ENCODE measurements at regions not wholly inside any gene's neighbourhood (a gene's known extent, or its start where the extent isn't known, plus 50 kb on each side); places are given as distances from the start of the nearest gene placed in this dataset.

DNA sequence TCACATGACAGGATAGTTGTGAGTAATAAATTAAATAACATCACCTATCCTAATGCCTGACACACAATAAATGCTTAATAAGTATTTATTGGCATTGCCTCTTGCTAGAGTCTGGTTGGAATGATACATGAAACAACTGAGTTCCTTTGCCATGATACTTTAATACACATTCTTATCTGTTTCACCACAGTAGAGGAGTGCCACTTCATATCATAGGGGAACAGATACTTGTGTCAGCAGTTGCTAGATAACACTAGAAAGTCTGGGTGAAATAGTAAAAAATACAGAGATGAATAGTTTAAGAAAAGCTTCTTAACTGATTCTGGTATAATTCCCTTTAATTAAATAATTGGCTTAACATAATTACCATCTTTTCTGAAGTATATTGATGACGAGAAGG, 380.0 kb upstream of the GOLIM4 start:
- no peaks in the 10 kb centered on the region for H3K9me3 ChIP-seq (ENCODE audit: control insufficient read depth in 1 of 2, low read length in 2 of 2)
- H3K4me3 ChIP-seq (ENCODE audit: low read depth in 1 of 2, low read length in 2 of 2), result no peak overlapping the region
- no peaks in the 10 kb centered on the region for H3K4me1 ChIP-seq (ENCODE audit: control insufficient read depth in 1 of 2, insufficient read depth in 2 of 2, low read length in 2 of 2)
- H3K27ac ChIP-seq (ENCODE audit: low read depth, low read length), result no peak overlapping the region
- H3K27me3 ChIP-seq (ENCODE audit: control insufficient read depth in 1 of 2, insufficient read depth in 2 of 2, low read length in 2 of 2), result no peaks in the 10 kb centered on the region
- H3K36me3 ChIP-seq (ENCODE audit: control insufficient read depth in 1 of 2, insufficient read depth in 2 of 2, low read length in 2 of 2), result no peaks in the 10 kb centered on the region
- H3K9ac ChIP-seq (ENCODE audit: low read depth in 1 of 2, low read length in 2 of 2), result no peak overlapping the region

DNA sequence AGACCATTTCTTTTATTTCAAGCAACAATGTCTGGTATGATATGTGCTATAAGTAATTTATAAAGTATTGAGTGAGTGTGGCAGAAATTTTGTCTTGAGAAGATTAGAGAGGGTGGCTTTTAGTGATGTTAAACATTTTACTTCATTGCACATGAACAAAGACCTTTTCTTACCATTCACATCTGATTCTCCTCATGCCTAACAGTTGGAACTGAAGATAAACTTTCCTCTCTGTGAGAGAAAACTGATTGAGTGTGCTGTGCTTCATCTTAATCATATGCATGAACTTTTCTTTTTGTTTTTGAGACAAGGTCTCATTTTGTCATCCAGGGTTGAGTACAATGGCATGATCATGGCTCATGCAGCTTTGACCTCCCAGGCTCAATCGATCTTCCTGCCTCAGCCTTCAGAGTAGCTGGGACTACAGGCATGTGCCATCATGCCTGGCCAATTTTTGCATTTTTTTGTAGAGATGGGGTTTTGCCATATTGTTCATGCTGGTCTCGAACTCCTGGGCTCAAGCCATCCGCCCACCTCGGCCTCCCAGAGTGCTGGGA, 377.7 kb upstream of the GOLIM4 start:
- Histone ChIP-seq H3K4me3 (ENCODE audit: low read depth in 1 of 2, low read length in 2 of 2) (no peak overlapping the region), H3K4me1 (ENCODE audit: control insufficient read depth in 1 of 2, insufficient read depth in 2 of 2, low read length in 2 of 2) (no peaks in the 10 kb centered on the region)

DNA sequence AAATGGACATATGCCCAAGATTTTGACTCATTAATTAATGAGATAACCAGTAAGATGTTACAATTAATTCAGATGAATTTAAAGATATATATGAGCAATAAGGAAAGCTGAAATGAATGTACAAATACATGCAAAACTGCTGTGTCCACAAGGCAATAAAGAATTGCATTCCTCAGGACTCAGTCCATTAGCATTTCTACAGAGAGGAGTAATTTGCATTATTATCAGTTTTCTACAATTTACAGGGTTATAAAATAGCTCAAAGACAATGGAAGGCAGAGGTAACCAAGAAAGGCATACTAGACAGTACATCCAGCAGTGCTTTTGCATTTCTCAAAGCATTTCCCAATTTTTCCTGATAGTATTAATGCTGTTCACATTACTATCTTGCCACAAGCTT, 377.1 kb upstream of the GOLIM4 start:
- H3K9me3 ChIP-seq (ENCODE audit: control insufficient read depth in 1 of 2, low read length in 2 of 2), result no peaks in the 10 kb centered on the region
- H3K27ac ChIP-seq (ENCODE audit: low read depth, low read length), result no peak overlapping the region
- no peaks in the 10 kb centered on the region for H3K36me3 ChIP-seq (ENCODE audit: control insufficient read depth in 1 of 2, insufficient read depth in 2 of 2, low read length in 2 of 2)
- H3K4me3 ChIP-seq (ENCODE audit: low read depth in 1 of 2, low read length in 2 of 2), result no peak overlapping the region
- no peak overlapping the region for H3K9ac ChIP-seq (ENCODE audit: low read depth in 1 of 2, low read length in 2 of 2)
- no peaks in the 10 kb centered on the region for H3K27me3 ChIP-seq (ENCODE audit: control insufficient read depth in 1 of 2, insufficient read depth in 2 of 2, low read length in 2 of 2)
- no peaks in the 10 kb centered on the region for H3K4me1 ChIP-seq (ENCODE audit: control insufficient read depth in 1 of 2, insufficient read depth in 2 of 2, low read length in 2 of 2)

More for the DNA sequence above, 377.7 kb upstream of the GOLIM4 start:
- H3K27ac ChIP-seq (ENCODE audit: low read depth, low read length), result no peak overlapping the region
- H3K9ac ChIP-seq (ENCODE audit: low read depth in 1 of 2, low read length in 2 of 2), result no peak overlapping the region
- no peaks in the 10 kb centered on the region for H3K36me3 ChIP-seq (ENCODE audit: control insufficient read depth in 1 of 2, insufficient read depth in 2 of 2, low read length in 2 of 2)
- H3K27me3 ChIP-seq (ENCODE audit: control insufficient read depth in 1 of 2, insufficient read depth in 2 of 2, low read length in 2 of 2), result no peaks in the 10 kb centered on the region
- H3K9me3 ChIP-seq (ENCODE audit: control insufficient read depth in 1 of 2, low read length in 2 of 2), result no peaks in the 10 kb centered on the region

DNA sequence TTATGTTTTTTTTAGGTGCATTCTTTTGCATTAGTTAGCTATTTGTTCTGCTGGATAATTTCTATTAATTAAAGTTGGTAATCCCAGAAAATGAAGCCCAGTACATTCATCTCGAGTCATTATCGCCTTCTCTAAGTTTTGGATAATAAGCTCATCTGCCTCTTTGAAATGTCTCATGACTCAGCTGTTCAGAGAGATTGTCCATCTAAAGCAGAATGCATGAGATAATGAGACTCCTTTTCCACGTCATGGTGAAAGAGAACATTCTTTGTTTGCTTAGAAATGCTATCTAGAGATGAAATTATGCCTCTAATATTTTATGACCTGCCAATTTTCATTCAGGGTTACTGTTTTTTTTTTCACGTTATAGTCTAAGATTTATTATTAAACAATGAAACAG, 374.7 kb upstream of the GOLIM4 start:
- no peaks in the 10 kb centered on the region for H3K27me3 ChIP-seq (ENCODE audit: control insufficient read depth in 1 of 2, insufficient read depth in 2 of 2, low read length in 2 of 2)
- no peaks in the 10 kb centered on the region for H3K9me3 ChIP-seq (ENCODE audit: control insufficient read depth in 1 of 2, low read length in 2 of 2)
- H3K4me1 ChIP-seq (ENCODE audit: control insufficient read depth in 1 of 2, insufficient read depth in 2 of 2, low read length in 2 of 2), result no peaks in the 10 kb centered on the region
- H3K9ac ChIP-seq (ENCODE audit: low read depth in 1 of 2, low read length in 2 of 2), result no peak overlapping the region
- H3K4me3 ChIP-seq (ENCODE audit: low read depth in 1 of 2, low read length in 2 of 2), result no peak overlapping the region
- no peaks in the 10 kb centered on the region for H3K36me3 ChIP-seq (ENCODE audit: control insufficient read depth in 1 of 2, insufficient read depth in 2 of 2, low read length in 2 of 2)
- H3K27ac ChIP-seq (ENCODE audit: low read depth, low read length), result no peak overlapping the region

DNA sequence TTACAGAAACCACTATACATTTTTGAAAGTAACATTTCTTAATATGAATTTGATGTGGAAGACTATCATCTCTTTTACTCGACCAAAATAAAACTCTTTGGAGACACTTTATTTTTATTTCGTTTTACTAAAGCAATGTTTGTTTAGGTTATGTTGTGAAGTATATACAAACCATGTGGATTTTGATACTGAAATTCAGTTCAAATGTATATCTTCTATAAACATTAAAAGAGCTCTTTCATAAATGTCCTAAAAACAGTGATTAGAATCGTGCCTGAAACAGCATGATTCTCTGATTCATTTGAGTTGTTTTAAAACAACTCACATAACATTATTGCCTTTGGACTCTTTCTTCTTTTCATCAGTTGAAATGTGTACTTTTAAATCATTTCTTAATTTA, 373.7 kb upstream of the GOLIM4 start:
- H3K9me3 ChIP-seq (ENCODE audit: control insufficient read depth in 1 of 2, low read length in 2 of 2), result no peaks in the 10 kb centered on the region
- H3K4me1 ChIP-seq (ENCODE audit: control insufficient read depth in 1 of 2, insufficient read depth in 2 of 2, low read length in 2 of 2), result no peaks in the 10 kb centered on the region
- no peaks in the 10 kb centered on the region for H3K36me3 ChIP-seq (ENCODE audit: control insufficient read depth in 1 of 2, insufficient read depth in 2 of 2, low read length in 2 of 2)
- no peak overlapping the region for H3K4me3 ChIP-seq (ENCODE audit: low read depth in 1 of 2, low read length in 2 of 2)
- no peaks in the 10 kb centered on the region for H3K27me3 ChIP-seq (ENCODE audit: control insufficient read depth in 1 of 2, insufficient read depth in 2 of 2, low read length in 2 of 2)
- no peak overlapping the region for H3K27ac ChIP-seq (ENCODE audit: low read depth, low read length)
- H3K9ac ChIP-seq (ENCODE audit: low read depth in 1 of 2, low read length in 2 of 2), result no peak overlapping the region

DNA sequence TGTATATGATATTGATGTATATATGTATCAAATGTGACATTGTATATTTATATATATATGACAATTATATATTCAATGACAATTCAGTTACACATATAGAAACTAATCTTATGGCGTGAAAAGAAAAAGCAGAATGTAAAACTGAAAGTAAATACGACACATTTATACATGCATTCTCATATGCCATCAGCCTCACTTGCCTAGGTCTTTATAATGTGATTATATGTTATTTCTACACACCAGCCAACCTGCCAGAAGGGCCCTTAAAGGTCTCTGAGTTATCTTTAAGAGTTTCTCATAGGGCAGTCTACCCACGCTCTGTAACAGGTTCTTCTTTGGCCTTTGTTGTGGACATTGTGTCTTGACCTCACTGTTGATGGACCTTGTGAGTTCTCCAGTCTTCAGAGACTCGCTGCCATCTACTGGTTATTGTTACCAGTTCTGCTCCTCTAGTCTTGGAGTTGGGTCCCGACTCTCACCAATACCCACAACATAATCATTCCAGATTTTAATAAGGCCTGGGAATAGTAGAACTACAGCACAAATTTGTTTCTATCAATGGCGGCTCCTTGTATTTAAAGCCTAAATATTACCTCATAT, 371.5 kb upstream of the GOLIM4 start:
- Histone ChIP-seq H3K9ac (ENCODE audit: low read depth in 1 of 2, low read length in 2 of 2) (no peak overlapping the region), H3K4me1 (ENCODE audit: control insufficient read depth in 1 of 2, insufficient read depth in 2 of 2, low read length in 2 of 2) (no peaks in the 10 kb centered on the region), H3K4me3 (ENCODE audit: low read depth in 1 of 2, low read length in 2 of 2) (peak overlapping the region in 1 of 2 donors; percentile 34), H3K36me3 (ENCODE audit: control insufficient read depth in 1 of 2, insufficient read depth in 2 of 2, low read length in 2 of 2) (no peaks in the 10 kb centered on the region), H3K9me3 (ENCODE audit: control insufficient read depth in 1 of 2, low read length in 2 of 2) (no peaks in the 10 kb centered on the region), H3K27ac (ENCODE audit: low read depth, low read length) (no peak overlapping the region), H3K27me3 (ENCODE audit: control insufficient read depth in 1 of 2, insufficient read depth in 2 of 2, low read length in 2 of 2) (no peaks in the 10 kb centered on the region)

DNA sequence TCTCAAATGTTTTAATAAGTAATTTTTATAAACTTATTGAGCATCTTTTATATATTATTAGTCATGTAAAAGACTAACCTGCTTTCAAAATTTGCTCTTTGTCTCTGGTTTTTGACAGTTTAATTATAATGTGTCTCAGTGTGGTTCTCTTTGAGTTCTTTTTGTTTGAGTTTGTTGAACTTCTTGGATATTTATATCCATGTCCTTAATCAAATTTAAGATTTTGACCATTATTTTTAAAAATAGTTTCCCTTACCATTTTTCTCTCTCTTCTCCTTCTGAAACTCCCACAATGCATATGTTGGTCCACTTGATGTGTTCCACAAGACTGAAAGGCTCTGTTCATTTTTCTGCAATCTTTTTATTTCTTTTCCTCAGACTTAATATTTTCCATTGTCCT, 366.1 kb upstream of the GOLIM4 start:
- no peaks in the 10 kb centered on the region for H3K36me3 ChIP-seq (ENCODE audit: control insufficient read depth in 1 of 2, insufficient read depth in 2 of 2, low read length in 2 of 2)
- no peak overlapping the region for H3K9ac ChIP-seq (ENCODE audit: low read depth in 1 of 2, low read length in 2 of 2)
- no peak overlapping the region for H3K4me3 ChIP-seq (ENCODE audit: low read depth in 1 of 2, low read length in 2 of 2)
- no peak overlapping the region for H3K27ac ChIP-seq (ENCODE audit: low read depth, low read length)
- H3K27me3 ChIP-seq (ENCODE audit: control insufficient read depth in 1 of 2, insufficient read depth in 2 of 2, low read length in 2 of 2), result no peaks in the 10 kb centered on the region
- H3K9me3 ChIP-seq (ENCODE audit: control insufficient read depth in 1 of 2, low read length in 2 of 2), result no peaks in the 10 kb centered on the region
- H3K4me1 ChIP-seq (ENCODE audit: control insufficient read depth in 1 of 2, insufficient read depth in 2 of 2, low read length in 2 of 2), result no peaks in the 10 kb centered on the region

DNA sequence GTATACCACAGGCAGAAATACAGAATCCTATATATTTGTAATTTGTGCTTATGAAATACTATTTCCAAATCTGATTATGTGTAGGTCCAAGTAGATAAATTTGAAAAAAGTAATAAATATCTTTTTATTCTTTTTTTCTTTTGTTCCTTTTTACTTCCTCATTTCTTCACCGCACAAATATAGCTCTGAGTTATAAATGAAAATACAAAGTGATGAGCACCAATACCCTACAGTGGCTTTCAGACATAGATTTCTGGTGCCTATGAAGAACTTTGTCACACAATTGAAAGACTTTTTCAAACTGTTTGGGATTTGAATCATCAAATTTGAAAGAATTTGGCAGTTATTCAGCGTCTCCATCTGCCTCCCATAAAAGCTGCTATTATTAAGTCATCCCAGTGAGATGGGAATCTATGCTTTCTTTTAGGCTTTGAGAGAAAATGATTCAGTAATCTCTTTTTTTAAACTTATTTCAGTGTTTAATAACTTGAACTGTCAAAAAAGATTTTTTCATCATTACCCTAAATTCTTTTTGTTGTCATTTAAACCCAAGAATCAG, 363.6 kb upstream of the GOLIM4 start:
- H3K4me1 ChIP-seq (ENCODE audit: control insufficient read depth in 1 of 2, insufficient read depth in 2 of 2, low read length in 2 of 2), result no peaks in the 10 kb centered on the region
- H3K27ac ChIP-seq (ENCODE audit: low read depth, low read length), result no peak overlapping the region
- no peak overlapping the region for H3K9ac ChIP-seq (ENCODE audit: low read depth in 1 of 2, low read length in 2 of 2)
- no peak overlapping the region for H3K4me3 ChIP-seq (ENCODE audit: low read depth in 1 of 2, low read length in 2 of 2)
- H3K27me3 ChIP-seq (ENCODE audit: control insufficient read depth in 1 of 2, insufficient read depth in 2 of 2, low read length in 2 of 2), result no peaks in the 10 kb centered on the region
- H3K36me3 ChIP-seq (ENCODE audit: control insufficient read depth in 1 of 2, insufficient read depth in 2 of 2, low read length in 2 of 2), result no peaks in the 10 kb centered on the region
- H3K9me3 ChIP-seq (ENCODE audit: control insufficient read depth in 1 of 2, low read length in 2 of 2), result no peaks in the 10 kb centered on the region

DNA sequence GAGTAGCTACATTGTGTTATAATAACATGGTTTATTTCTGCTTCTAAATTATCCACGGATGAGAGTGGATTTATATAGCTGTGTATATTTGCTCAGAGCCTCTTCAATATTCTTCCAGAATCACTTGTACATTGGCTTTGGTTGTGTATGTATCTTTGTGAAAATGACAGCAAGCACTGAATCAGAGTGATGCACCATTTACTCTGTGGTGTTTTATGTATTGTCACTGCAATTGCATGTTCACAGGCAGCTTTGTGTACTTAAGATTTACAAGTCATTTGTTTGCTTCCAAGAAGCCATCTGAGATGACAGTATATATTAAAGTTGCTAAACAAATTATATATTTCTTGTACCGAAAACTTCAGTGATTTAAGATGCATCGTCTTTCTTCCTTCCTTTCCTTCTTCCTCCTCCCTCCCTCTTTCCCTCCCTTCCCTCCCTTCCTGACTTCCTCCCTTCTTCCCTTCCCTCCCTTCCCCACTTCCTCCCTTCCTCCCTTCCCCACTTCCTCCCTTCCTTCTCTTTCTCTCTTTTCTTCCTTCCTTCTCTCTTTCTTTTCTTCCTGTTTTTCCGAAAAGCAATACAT, 362.3 kb upstream of the GOLIM4 start:
- no peaks in the 10 kb centered on the region for H3K4me1 ChIP-seq (ENCODE audit: control insufficient read depth in 1 of 2, insufficient read depth in 2 of 2, low read length in 2 of 2)
- no peak overlapping the region for H3K9ac ChIP-seq (ENCODE audit: low read depth in 1 of 2, low read length in 2 of 2)
- H3K9me3 ChIP-seq (ENCODE audit: control insufficient read depth in 1 of 2, low read length in 2 of 2), result no peaks in the 10 kb centered on the region
- no peaks in the 10 kb centered on the region for H3K27me3 ChIP-seq (ENCODE audit: control insufficient read depth in 1 of 2, insufficient read depth in 2 of 2, low read length in 2 of 2)
- no peaks in the 10 kb centered on the region for H3K36me3 ChIP-seq (ENCODE audit: control insufficient read depth in 1 of 2, insufficient read depth in 2 of 2, low read length in 2 of 2)
- H3K4me3 ChIP-seq (ENCODE audit: low read depth in 1 of 2, low read length in 2 of 2), result no peak overlapping the region
- no peak overlapping the region for H3K27ac ChIP-seq (ENCODE audit: low read depth, low read length)

DNA sequence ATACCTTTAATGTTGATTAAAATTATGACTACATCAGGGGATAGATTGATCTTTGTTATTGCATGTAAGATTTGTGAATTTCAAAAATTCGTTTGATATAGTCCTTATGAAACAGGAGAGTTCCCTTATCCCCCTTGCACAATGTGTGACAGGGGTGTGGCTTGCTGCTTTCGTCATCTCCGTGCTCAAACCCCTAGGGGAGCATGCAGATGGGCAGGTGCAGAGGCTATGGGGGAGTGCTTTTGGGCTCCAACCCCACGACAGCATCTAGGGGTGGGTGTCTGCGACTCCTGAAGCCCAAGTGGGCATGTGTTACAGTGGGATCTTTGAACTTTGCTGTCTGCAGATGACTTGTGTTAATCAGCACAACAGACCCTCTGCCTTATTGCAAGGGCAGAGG, 360.1 kb upstream of the GOLIM4 start:
- H3K9ac ChIP-seq (ENCODE audit: low read depth in 1 of 2, low read length in 2 of 2), result no peak overlapping the region
- no peaks in the 10 kb centered on the region for H3K27me3 ChIP-seq (ENCODE audit: control insufficient read depth in 1 of 2, insufficient read depth in 2 of 2, low read length in 2 of 2)
- no peaks in the 10 kb centered on the region for H3K4me1 ChIP-seq (ENCODE audit: control insufficient read depth in 1 of 2, insufficient read depth in 2 of 2, low read length in 2 of 2)
- no peaks in the 10 kb centered on the region for H3K36me3 ChIP-seq (ENCODE audit: control insufficient read depth in 1 of 2, insufficient read depth in 2 of 2, low read length in 2 of 2)
- H3K27ac ChIP-seq (ENCODE audit: low read depth, low read length), result no peak overlapping the region
- H3K4me3 ChIP-seq (ENCODE audit: low read depth in 1 of 2, low read length in 2 of 2), result no peak overlapping the region
- no peaks in the 10 kb centered on the region for H3K9me3 ChIP-seq (ENCODE audit: control insufficient read depth in 1 of 2, low read length in 2 of 2)

All from duodenal mucosa (tissue), 2 donors.